GM12874 (cell line): ENCODE measurements at regions not wholly inside any gene's neighbourhood (a gene's known extent, or its start where the extent isn't known, plus 50 kb on each side); places are given as distances from the start of the nearest gene placed in this dataset.

Experiments
- CTCF ChIP-seq: IDR thresholded peaks from 2 replicates; pipeline ENCODE4 v1.5.1; 2011; ENCODE audit warnings: low read depth, mild to moderate bottlenecking, control low read depth, low read length, moderate library complexity; ENCODE audit not compliant: insufficient read depth

GRCh38 chrX:17983389-17983788, 122.3 kb upstream of the RAI2 start:
- TF ChIP-seq CTCF: no peak

DNA sequence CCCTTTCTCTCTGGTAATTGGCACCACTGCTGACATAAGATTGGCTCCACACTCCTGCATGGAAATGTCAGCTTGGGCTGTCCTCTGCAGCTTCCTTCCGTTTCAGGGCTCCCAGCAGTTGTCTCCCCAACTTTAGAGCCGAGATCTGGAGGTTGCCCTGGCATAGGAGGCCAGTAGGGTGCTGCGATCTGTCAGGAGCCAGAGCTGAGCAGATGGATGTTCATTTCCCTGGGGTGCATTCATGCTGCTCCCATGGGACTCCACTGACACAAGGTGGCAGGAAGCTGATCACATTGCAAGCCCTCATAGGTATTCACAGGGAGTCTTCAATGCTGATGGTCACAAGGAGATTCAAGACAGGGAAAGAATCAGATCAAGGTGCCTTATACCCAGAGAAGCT, 116.6 kb upstream of the RAI2 start:
- no peak for TF ChIP-seq CTCF

GRCh38 chrX:17976955-17977354, 115.9 kb upstream of the RAI2 start:
- no peak for TF ChIP-seq CTCF

DNA sequence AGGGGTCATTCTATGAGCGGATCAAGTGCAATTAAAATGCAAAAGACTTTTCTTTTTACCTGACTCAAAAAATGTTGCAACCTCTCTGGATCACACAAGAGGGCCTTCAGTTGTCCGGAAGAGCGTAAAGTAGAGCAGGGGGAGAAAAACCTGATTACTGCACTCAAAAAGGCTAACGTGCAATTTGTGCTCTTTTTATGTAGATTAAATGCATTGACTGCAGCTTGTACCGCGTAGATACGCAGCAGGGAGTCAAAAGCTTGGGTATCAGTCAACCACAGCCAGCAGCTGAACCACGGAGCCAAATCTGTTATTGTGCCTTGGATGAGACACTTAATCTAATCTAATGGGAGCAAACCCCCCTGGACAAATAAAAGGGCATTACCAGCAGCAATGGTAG, 107.3 kb upstream of the RAI2 start:
- no peak for TF ChIP-seq CTCF

DNA sequence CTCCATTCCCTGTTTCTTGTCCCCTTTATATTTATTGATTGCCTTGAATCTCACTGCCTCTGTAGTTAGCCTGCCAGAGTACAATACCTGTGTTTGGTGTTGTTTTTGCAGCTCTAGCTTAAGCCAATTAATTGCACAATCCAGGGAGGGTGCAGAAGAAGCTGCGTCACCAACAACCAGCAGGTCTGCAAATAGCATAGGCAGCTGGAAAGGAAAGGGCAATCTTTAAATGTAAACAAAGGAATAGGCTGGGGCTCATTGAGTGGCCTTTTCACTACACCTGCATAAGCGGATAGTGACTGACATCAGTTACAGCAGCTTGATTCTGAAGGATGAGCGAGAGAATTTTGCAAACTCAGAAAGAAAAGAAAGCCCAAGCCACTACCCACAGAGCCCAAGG, 106.8 kb upstream of the RAI2 start:
- TF ChIP-seq CTCF: no peak

- no peak for TF ChIP-seq CTCF
These were observed 103.8 kb upstream of the RAI2 start for GRCh38 chrX:17964871-17965270.

GRCh38 chrX:17960891-17961290, 99.8 kb upstream of the RAI2 start:
- TF ChIP-seq CTCF: no peak
